ENCODE measurements at regions not wholly inside any gene's neighbourhood (a gene's known extent, or its start where the extent isn't known, plus 50 kb on each side); places are given as distances from the start of the nearest gene placed in this dataset.
A peak's percentile ranks its signal among the peaks of the same experiment; 100 is the strongest.
"Not testable (repeated sequence)": the region's sequence is repeated elsewhere in the genome, so short reads cannot be mapped to it uniquely, and the experiment has no call there.

GRCh38 chr18:2144811-2145210 is 426.5 kb downstream of the METTL4 start:
- no peak for ATAC-seq
- intact Hi-C loops (cut with DNase I), result no loop called here
- DNase-seq (ENCODE audit: low spot score), result no peak

DNA sequence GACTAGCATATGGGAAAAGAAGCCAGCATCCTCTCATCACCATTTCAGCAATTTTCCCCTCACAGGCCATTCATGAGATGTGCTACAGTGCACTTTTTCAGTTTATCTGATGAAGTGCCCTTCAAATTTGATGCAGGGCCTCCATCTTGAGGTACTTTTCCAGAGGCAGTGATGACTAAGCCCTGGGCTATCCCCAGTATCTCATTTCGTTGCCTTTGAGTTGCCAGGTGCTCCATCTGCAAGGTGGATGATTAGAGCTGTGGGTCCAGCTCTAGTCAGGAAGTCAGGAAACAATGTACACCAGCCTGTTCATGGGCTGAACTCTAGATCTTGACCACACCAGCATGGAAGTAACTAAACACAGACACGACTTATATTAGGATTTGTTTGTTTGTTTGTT is 425.2 kb downstream of the METTL4 start:
- intact Hi-C loops (cut with DNase I), result no loop called here
- DNase-seq (ENCODE audit: low spot score) (no peak), ATAC-seq (no peak)

DNA sequence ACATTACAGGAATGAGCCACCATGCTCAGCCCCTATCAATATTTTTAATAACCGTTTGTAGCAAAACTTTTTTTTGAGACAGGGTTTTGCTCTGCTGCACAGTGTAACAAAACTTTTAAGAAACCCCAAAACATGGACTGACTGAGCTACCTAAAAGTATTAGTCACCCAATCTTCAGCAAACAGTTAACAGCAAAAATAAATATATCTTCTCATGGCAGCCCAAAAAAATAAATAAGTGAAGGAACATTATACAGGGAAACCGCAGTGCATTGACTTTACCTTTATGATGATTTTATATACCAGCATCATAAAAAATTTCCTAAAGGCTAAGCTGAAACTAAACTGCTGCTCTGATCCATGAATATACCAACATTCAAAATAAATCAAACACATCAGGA is 424.6 kb downstream of the METTL4 start:
- DNase-seq (ENCODE audit: low spot score), result no peak
- ATAC-seq, result no peak
- intact Hi-C loops (cut with DNase I), result no loop called here

GRCh38 chr18:2147476-2148230 is 423.7 kb downstream of the METTL4 start:
- ATAC-seq, result peak; percentile 45
- intact Hi-C loops (cut with DNase I), result no loop called here
- no peak for DNase-seq (ENCODE audit: low spot score)

DNA sequence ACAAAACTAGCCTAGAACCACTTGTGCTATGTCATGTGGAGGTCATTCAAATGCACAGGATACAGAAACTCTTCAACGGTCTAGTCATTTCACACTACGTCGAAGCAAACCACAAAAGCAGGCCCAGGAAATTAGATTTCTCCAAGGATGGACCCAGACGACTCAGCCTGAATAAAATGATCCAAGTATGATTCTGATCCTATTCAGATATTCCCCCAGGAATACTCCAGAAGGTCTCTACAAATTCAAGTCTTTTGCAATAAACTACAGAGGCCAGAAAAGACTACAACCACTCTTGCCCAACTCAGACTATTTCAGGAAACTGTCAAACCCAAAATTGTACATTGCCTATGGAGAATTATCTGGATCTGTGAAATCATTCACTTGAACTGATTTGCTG is 422.5 kb downstream of the METTL4 start:
- DNase-seq (ENCODE audit: low spot score) (no peak), ATAC-seq (peak; percentile 51)
- intact Hi-C loops (cut with DNase I), result no loop called here

- ATAC-seq (no peak), DNase-seq (ENCODE audit: low spot score) (no peak)
- intact Hi-C loops (cut with DNase I), result no loop called here
Observed at GRCh38 chr18:2150566-2150965, 420.7 kb downstream of the METTL4 start.

DNA sequence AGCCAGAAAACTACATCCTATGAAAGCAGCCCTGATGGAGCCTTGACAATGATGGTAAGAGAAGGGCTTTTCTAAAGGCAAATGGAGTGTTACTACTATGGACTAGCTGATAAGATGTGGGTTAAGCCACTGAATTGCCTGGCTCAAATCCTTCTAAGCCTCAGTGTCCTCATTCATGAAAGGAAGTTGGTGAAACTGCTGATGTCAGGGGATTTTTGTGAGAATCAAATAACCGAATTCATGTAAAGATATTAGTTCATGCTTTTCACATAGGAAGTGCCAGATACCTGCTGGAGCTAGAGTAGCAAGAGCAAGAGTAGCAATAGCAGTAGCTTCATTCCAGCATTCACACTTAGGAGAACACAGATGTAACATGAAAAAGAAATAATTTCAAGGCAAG is 417.0 kb downstream of the METTL4 start:
- intact Hi-C loops (cut with DNase I), result no loop called here
- no peak for ATAC-seq
- no peak for DNase-seq (ENCODE audit: low spot score)

GRCh38 chr18:2164644-2165550 is 406.4 kb downstream of the METTL4 start:
- DNase-seq (ENCODE audit: low spot score), result no peak

DNA sequence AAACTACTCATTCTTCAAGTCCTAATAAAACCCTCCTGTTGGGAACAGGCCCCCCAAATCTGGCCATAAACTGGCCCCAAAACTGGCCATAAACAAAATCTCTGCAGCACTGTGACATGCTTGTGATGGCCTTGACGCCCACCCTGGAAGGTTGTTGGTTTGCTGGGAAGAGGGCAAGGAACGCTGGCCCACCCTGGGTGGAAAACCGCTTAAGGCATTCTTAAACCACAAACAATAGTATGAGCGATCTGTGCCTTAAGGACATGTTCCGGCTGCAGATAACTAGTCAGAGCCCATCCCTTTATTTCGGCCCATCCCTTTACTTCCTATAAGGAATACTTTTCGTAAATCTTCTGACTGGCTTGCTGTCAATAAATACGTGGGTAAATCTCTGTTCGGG is 404.4 kb downstream of the METTL4 start:
- intact Hi-C loops (cut with DNase I); ATAC-seq; DNase-seq (ENCODE audit: low spot score): not testable (repeated sequence)

More at GRCh38 chr18:2164644-2165550, 406.4 kb downstream of the METTL4 start:
- no peak for ATAC-seq
- intact Hi-C loops (cut with DNase I), result no loop called here

DNA sequence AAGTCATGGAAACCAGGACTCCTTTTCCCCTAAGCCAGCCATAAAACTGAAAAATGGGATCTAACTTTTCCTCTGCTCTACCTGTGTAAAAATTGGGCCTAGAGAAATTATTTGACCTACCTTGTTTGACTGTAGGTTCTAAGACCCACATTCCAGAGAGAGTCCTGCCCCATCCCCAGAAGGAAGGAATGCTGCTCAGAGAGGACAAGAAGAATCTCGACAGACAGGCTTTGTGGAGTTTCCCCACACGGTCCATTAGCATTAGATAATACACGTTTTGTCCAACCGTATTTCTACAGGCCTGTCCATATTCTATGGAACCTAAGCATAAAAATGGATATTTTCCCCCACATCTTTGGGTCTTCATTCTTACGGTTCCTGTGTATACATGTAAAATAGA is 403.3 kb downstream of the METTL4 start:
- DNase-seq (ENCODE audit: low spot score), result no peak
- intact Hi-C loops (cut with DNase I), result no loop called here

DNA sequence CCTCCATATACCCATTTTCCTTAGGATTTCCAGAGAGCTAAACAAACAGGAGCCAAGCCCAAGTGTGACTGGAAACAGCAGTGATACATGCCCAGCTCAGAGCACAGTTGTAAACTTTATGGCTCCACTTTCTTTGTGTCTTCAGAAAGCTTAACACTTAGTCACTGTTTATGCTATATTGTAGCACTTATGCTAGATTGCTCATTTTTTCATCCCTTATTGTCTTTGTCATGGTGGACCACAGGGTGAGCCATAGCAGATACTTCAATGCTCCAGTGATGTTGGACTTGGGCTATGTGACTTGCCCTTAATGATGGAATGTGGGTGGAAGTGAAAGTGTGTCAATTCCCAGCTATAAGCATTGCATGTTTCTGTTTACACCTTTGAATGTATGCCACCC is 401.6 kb downstream of the METTL4 start:
- DNase-seq (ENCODE audit: low spot score) (no peak), ATAC-seq (no peak)
- intact Hi-C loops (cut with DNase I), result no loop called here

More for the DNA sequence above, 403.3 kb downstream of the METTL4 start:
- no peak for ATAC-seq

DNA sequence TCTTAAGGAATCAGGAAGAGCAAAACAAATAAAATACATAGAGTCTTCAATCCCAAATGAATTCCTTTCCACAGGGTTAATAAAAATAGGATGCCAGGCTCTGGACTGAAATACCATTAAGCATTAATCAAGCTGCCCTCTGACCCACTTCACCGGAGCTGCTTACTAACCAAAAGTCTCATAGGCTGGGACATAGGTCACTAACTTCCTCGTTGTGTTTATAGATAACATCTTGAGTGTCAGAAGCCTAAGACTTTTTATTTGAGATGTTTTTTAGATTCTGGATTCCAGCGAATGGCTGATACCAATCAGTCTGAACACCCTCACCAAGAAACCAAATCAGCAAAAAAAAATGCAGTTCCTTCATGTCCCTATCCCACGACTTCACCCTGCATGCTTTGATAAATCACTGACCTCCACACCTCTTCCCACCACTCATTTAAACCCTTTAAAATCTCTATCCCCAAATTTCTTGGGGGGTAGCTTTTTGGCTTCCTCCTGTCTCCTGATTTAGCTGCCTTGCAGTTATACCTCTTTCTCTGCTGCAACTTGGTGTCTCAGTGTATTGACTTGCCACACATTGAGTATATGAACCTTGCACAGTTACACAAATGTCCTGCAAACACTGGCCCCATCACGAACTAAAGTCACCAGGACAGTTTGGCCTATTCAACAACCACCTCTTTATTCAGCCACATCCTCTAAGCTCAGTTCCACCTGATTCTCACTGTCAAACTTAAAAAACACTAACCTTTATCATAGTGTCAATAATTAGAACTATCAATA is 399.3 kb downstream of the METTL4 start:
- DNase-seq (ENCODE audit: low spot score) (no peak), ATAC-seq (no peak)
- intact Hi-C loops (cut with DNase I), result no loop called here

DNA sequence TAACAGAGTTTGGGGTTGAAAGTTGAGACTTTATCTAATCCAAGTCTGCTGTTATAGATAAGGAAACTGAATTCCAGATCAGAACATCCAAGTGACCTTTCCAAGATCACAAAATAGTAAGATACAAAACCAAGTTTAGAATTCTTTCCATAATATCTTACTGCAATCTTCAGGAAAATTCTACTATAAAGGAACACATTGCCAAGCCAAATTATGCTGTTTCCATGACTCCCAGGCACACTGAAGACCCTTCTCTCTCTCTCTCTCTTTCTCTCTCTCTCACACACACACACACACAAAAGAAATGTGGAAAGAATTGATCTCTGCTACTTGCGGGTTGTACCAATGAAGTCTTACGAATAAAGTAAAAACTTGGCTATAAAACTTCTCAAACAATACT is 398.4 kb downstream of the METTL4 start:
- intact Hi-C loops (cut with DNase I), result no loop called here
- ATAC-seq (no peak), DNase-seq (ENCODE audit: low spot score) (no peak)

DNA sequence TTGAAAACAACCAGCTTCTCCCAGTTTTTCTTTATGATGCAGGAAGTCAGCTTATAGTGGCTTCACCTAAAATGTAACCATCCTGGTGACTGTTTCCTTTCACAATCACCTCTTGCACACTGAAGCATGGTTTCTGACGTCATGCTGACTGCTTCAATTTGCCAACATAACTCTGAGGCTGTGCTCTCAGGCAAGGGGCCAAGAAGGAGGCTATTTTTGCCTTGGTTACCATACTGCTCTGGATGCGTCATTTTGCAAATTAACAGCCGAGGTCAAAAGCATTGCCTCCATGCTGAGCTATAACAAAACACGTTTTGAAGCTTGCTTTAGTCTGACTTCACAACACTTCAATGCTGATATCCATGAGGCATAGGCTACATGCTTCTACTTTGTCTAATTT is 397.8 kb downstream of the METTL4 start:
- intact Hi-C loops (cut with DNase I), result no loop called here
- DNase-seq (ENCODE audit: low spot score) (no peak), ATAC-seq (no peak)

GRCh38 chr18:2178036-2178435 is 393.3 kb downstream of the METTL4 start:
- ATAC-seq (no peak), DNase-seq (ENCODE audit: low spot score) (no peak)
- intact Hi-C loops (cut with DNase I), result no loop called here

DNA sequence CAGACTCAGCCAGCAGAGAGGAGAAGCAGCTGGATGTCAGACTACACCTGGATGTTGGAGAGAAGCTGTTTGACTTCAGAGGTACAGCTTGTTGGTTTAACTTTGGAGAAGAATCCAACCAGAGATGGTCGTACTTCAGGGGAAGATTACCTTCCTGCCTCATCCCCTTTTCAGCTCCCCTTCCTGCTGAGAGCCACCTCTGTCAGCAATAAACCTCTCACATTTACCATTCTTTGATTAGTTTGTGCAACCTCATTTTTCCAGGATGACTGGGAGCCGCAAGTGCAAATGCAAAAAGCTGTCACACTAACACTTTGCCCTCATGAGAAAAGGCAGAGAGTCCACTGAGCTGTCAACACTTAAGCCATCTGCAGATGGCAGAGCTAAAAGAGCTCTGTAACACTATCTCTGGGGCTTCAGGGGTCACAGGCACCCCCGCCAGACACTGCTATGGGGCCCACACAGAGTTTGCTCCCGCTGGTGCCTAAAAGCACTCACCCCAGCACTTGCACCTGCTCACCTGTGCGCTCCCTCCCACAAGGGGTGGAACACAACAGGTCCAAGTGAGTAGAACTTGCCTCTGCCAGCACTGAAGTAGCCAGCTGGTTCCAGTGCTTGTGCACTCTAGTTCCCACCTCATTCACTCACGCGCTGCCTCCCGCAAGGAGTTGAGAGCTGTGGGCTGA is 391.7 kb downstream of the METTL4 start:
- DNase-seq (ENCODE audit: low spot score) (no peak), ATAC-seq (no peak)
- intact Hi-C loops (cut with DNase I), result no loop called here

- ATAC-seq, result no peak
- DNase-seq (ENCODE audit: low spot score), result no peak
- intact Hi-C loops (cut with DNase I), result no loop called here
Observed at GRCh38 chr18:2180586-2180985, 390.7 kb downstream of the METTL4 start.

DNA sequence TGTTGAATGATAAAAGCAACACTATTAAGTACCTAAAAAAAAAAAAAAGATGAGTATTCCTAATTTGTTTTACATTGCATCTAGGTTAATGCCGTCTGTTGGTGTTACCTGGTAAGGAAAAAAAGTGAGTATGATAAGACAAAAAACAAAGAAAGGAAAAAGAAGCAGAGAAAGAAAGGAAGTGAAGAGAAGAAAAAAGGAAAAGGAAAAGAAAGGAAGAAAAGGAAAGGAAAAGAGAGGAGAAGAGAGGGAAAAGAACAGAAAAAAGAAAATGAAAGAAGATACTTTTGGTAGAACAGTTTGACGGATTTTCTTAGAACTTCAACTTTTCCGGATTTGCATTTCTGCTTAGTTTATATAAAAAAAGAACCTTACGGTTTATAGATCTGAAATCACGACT is 387.9 kb downstream of the METTL4 start:
- intact Hi-C loops (cut with DNase I), result no loop called here
- ATAC-seq, result no peak

GRCh38 chr18:2186967-2187366 is 384.3 kb downstream of the METTL4 start:
- DNase-seq (ENCODE audit: low spot score), result no peak

More for the DNA sequence above, 387.9 kb downstream of the METTL4 start:
- DNase-seq (ENCODE audit: low spot score), result no peak

More at GRCh38 chr18:2186967-2187366, 384.3 kb downstream of the METTL4 start:
- no peak for ATAC-seq
- intact Hi-C loops (cut with DNase I), result no loop called here
